ENCODE measurements at regions not wholly inside any gene's neighbourhood (a gene's known extent, or its start where the extent isn't known, plus 50 kb on each side); places are given as distances from the start of the nearest gene placed in this dataset.

DNA sequence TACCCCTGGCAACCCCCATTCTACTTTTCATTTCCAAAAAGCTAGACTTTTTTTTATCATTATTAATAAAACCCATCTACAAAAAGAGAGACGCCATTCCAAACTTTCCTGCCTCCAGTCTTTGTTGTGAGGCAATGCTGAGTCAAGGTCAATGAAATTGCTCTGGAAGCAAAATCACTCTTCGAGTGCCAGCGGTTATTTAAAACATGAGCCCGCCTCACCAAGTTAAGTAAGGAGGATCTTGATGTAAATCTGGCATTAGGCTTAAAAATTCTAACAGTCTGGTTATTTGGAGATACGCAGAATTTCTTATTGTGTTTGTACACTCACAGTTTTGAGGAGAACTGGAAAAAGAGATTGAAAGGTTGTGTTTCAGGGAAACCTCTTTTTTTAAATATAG is 1196.3 kb downstream of the TYW1 start:
- no peak for TF ChIP-seq RAD21 (IDR thresholded peaks at IDR 0.05)
- TF ChIP-seq CTCF (IDR thresholded peaks at IDR 0.05; ENCODE audit: low read depth, low read length, missing input control), result no peak
- TF ChIP-seq EGR1 (IDR thresholded peaks at IDR 0.05; ENCODE audit: low read depth in 2 of 2), result no peak
- TF ChIP-seq TAF1 (conservative IDR thresholded peaks at IDR 0.05), result no peak
- TF ChIP-seq YY1 (IDR thresholded peaks at IDR 0.05), result no peak
- no peak for TF ChIP-seq FOXA1 (IDR thresholded peaks at IDR 0.05)
- no peak for TF ChIP-seq GABPA (IDR thresholded peaks at IDR 0.05 in 1 of 2, conservative IDR thresholded peaks at IDR 0.05 in 1 of 2)
- no peak for TF ChIP-seq MAX (IDR thresholded peaks at IDR 0.05)
- TF ChIP-seq, protein P1, sequence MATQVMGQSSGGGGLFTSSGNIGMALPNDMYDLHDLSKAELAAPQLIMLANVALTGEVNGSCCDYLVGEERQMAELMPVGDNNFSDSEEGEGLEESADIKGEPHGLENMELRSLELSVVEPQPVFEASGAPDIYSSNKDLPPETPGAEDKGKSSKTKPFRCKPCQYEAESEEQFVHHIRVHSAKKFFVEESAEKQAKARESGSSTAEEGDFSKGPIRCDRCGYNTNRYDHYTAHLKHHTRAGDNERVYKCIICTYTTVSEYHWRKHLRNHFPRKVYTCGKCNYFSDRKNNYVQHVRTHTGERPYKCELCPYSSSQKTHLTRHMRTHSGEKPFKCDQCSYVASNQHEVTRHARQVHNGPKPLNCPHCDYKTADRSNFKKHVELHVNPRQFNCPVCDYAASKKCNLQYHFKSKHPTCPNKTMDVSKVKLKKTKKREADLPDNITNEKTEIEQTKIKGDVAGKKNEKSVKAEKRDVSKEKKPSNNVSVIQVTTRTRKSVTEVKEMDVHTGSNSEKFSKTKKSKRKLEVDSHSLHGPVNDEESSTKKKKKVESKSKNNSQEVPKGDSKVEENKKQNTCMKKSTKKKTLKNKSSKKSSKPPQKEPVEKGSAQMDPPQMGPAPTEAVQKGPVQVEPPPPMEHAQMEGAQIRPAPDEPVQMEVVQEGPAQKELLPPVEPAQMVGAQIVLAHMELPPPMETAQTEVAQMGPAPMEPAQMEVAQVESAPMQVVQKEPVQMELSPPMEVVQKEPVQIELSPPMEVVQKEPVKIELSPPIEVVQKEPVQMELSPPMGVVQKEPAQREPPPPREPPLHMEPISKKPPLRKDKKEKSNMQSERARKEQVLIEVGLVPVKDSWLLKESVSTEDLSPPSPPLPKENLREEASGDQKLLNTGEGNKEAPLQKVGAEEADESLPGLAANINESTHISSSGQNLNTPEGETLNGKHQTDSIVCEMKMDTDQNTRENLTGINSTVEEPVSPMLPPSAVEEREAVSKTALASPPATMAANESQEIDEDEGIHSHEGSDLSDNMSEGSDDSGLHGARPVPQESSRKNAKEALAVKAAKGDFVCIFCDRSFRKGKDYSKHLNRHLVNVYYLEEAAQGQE (IDR thresholded peaks at IDR 0.05), result no peak
- TF ChIP-seq ATF3 (IDR thresholded peaks at IDR 0.05), result no peak
- no peak for TF ChIP-seq SP1 (IDR thresholded peaks at IDR 0.05)
- no peak for TF ChIP-seq HNF4A (conservative IDR thresholded peaks at IDR 0.05)
